K562 (cell line): ENCODE measurements at regions not wholly inside any gene's neighbourhood (a gene's known extent, or its start where the extent isn't known, plus 50 kb on each side); places are given as distances from the start of the nearest gene placed in this dataset.

Source experiments
- ATAC-seq: fragments of 200-7000 bp; cut with Tn5 transposase; 3 replicates; pipeline ENCODE4 v1.9.1; 2020; ENCODE audit warnings: moderate library complexity
- BruUV-seq: library from RNA; stranded (reverse); fragments of 400-500 nt; replicated peaks from 2 replicates; lab custom pipeline; 2021; lab: Mats Ljungman, UMichigan
- CTCF ChIA-PET: fragments of 300-600 bp; formaldehyde crosslinking; extraction: SDS; loops from one replicate; lab custom pipeline; 2021; ENCODE audit warnings: low intra/inter-chr PET ratio; lab: Yijun Ruan, JAX
- POLR2A ChIA-PET: fragments of 300-600, 350-650 bp; sonication (Branson Sonifier 250); formaldehyde crosslinking; extraction: SDS; loops from one replicate; lab custom pipeline; 2021; ENCODE audit warnings: antibody characterized with exemption, inconsistent platforms; lab: Yijun Ruan, JAX
- DNase-seq, 4 experiments: peaks; one replicate each; pipeline versions ENCODE4 v3.0.0 to v3.0.0-alpha.2; 2011 to 2018; ENCODE audit warnings: low spot score in 3 of 4, mixed read lengths in 3 of 4; ENCODE audit errors: extremely low read depth in 1 of 4
- FAIRE-seq: peaks from 2 replicates; lab custom pipeline; 2011; peaks lifted over from hg19 to GRCh38; lab: Jason Lieb, UNC
- H2AFZ ChIP-seq: 2 replicates; pipeline ENCODE4 v1.6.0; 2011; ENCODE audit warnings: low read depth, low read length, control low read depth, inconsistent platforms
- H3K27ac ChIP-seq: fragments of 200-600 bp; 3 replicates; pipeline ENCODE4 v1.8.0; 2011; ENCODE audit warnings: low read depth, mild to moderate bottlenecking, control low read depth, inconsistent platforms, low read length, moderate library complexity, mixed read lengths; ENCODE audit errors: extremely low read depth
- H3K27me3 ChIP-seq, 2 experiments: fragments of 300-600 bp in 1 of 2; 2 replicates in 1 of 2; 3 replicates in 1 of 2; pipeline versions ENCODE4 v1.6.0 to v1.8.0; 2011; ENCODE audit warnings: inconsistent platforms in 2 of 2, low read length in 2 of 2, mild to moderate bottlenecking in 1 of 2, mixed read lengths in 1 of 2, moderate library complexity in 1 of 2; ENCODE audit not compliant: control insufficient read depth in 2 of 2, insufficient read depth in 2 of 2
- H3K36me3 ChIP-seq: fragments of 300-600 bp; 3 replicates; pipeline ENCODE4 v1.8.0; 2011; ENCODE audit warnings: mild to moderate bottlenecking, low read length, inconsistent platforms; ENCODE audit not compliant: control insufficient read depth, insufficient read depth
- H3K4me1 ChIP-seq, 2 experiments: fragments of 200-600 bp in 1 of 2; replicated peaks in 1 of 2; 2 replicates in 1 of 2; 3 replicates in 1 of 2; pipeline versions ENCODE4 v1.5.1 to v1.8.0; 2011; ENCODE audit warnings: inconsistent platforms in 2 of 2, low read length in 2 of 2, mild to moderate bottlenecking in 1 of 2, mixed read lengths in 1 of 2, moderate library complexity in 1 of 2; ENCODE audit not compliant: control insufficient read depth in 2 of 2, insufficient read depth in 2 of 2
- H3K4me2 ChIP-seq: 2 replicates; pipeline ENCODE4 v1.6.1; 2011; ENCODE audit warnings: low read length, control low read depth, inconsistent platforms, mixed read lengths; ENCODE audit not compliant: insufficient read depth
- H3K4me3 ChIP-seq: fragments of 200-600 bp; sonication (generic), shearing (Covaris generic); 2 replicates; pipeline ENCODE4 v1.5.1; 2016; ENCODE audit warnings: control low read depth, inconsistent platforms
- H3K79me2 ChIP-seq: fragments of 200-600 bp; 3 replicates; pipeline ENCODE4 v1.8.0; 2011; ENCODE audit warnings: low read length, inconsistent platforms; ENCODE audit not compliant: control insufficient read depth, insufficient read depth
- H3K9ac ChIP-seq, 2 experiments: 2 replicates each; pipeline versions ENCODE4 v1.6.0 to v1.6.1; 2011; ENCODE audit warnings: low read depth in 2 of 2, low read length in 2 of 2, control low read depth in 1 of 2, inconsistent platforms in 1 of 2, mild to moderate bottlenecking in 1 of 2, mixed read lengths in 1 of 2; ENCODE audit not compliant: insufficient read depth in 1 of 2
- H3K9me1 ChIP-seq: one replicate; pipeline ENCODE4 v1.6.0; 2011; ENCODE audit warnings: inconsistent platforms, mild to moderate bottlenecking, low read length, moderate library complexity; ENCODE audit not compliant: control insufficient read depth, insufficient read depth
- H3K9me3 ChIP-seq: replicated peaks from 2 replicates; pipeline ENCODE4 v1.5.1; 2011; ENCODE audit warnings: low read depth, low read length, inconsistent platforms; ENCODE audit not compliant: control insufficient read depth, insufficient read depth
- H4K20me1 ChIP-seq: replicated peaks from 2 replicates; pipeline ENCODE4 v1.6.1; 2011; ENCODE audit warnings: low read length, inconsistent platforms, mixed read lengths; ENCODE audit not compliant: control insufficient read depth, insufficient read depth
- CHD2 ChIP-seq: IDR thresholded peaks from 2 replicates; pipeline ENCODE4 v1.6.1; 2011; ENCODE audit warnings: low read depth, low read length
- CHD4 ChIP-seq: fragments of 200-600 bp; sonication (generic); IDR thresholded peaks from 3 replicates; pipeline ENCODE4 v1.6.1; 2012; ENCODE audit warnings: low read depth, mild to moderate bottlenecking, mixed read lengths, low read length, inconsistent platforms; ENCODE audit not compliant: insufficient read depth, insufficient replicate concordance, poor library complexity, severe bottlenecking
- FIP1L1 ChIP-seq: fragments of 200-400 bp; formaldehyde crosslinking; IDR thresholded peaks from 2 replicates; pipeline ENCODE4 v1.6.1; 2018; ENCODE audit warnings: mild to moderate bottlenecking, low read depth, low read length; ENCODE audit not compliant: poor library complexity, severe bottlenecking
- IRF2 ChIP-seq: sonication (generic); formaldehyde crosslinking; IDR thresholded peaks from 2 replicates; pipeline ENCODE4 v1.8.1; 2022; ENCODE audit warnings: mild to moderate bottlenecking, missing genetic modification reagents
- L3MBTL2 ChIP-seq: fragments of 450-650 bp; IDR thresholded peaks from 2 replicates; pipeline ENCODE4 v1.6.1; 2016; ENCODE audit warnings: mild to moderate bottlenecking, moderate library complexity
- LCOR ChIP-seq: sonication (generic); formaldehyde crosslinking; IDR thresholded peaks from 2 replicates; pipeline ENCODE4 v1.8.0; 2022; ENCODE audit warnings: mild to moderate bottlenecking, missing genetic modification reagents
- NFIX ChIP-seq: fragments of 250-450 bp; sonication (Bioruptor Pico); IDR thresholded peaks from 2 replicates; pipeline ENCODE4 v1.4.0; 2020; ENCODE audit warnings: low read depth, mild to moderate bottlenecking, moderate library complexity
- PRMT5 ChIP-seq: sonication (generic); formaldehyde crosslinking; IDR thresholded peaks from 2 replicates; pipeline ENCODE4 v1.5.0; 2020; ENCODE audit warnings: missing genetic modification reagents
- RBFOX2 ChIP-seq: fragments of 200-400 bp; formaldehyde crosslinking; IDR thresholded peaks from 2 replicates; pipeline ENCODE4 v1.6.1; 2017; ENCODE audit warnings: low read depth, mild to moderate bottlenecking, low read length, moderate library complexity
- TCF7L2 ChIP-seq: fragments of 150-350 bp; IDR thresholded peaks from 2 replicates; pipeline ENCODE4 v1.6.1; 2016; ENCODE audit warnings: low read depth, mild to moderate bottlenecking, low read length, moderate library complexity
- WGBS: fragments of 100-300 bp; shearing (Covaris generic); methylation state at CpG from one replicate; pipeline ENCODE4 v1.1.6; 2016; ENCODE audit warnings: low coverage, mixed read lengths; ENCODE audit not compliant: insufficient coverage; ENCODE audit errors: missing lambda C conversion rate; 5-methylcytosine and 5-hydroxymethylcytosine counted together
- in situ Hi-C: fragments of 300-500 bp; cut with MboI; formaldehyde crosslinking; loops from 4 replicates; pipeline ENCODE4 v1.15.0; 2018; ENCODE audit warnings: inconsistent platforms, mixed read lengths
- intact Hi-C: fragments of 100-400 bp; cut with micrococcal nuclease; formaldehyde crosslinking; loops from 2 replicates; pipeline ENCODE4 v1.14.2; 2022
- TF ChIP-seq, protein P1 (sequence below): fragments of 450-650 bp; IDR thresholded peaks from 2 replicates; pipeline ENCODE4 v1.6.1; 2017; ENCODE audit warnings: mild to moderate bottlenecking, moderate library complexity
- TF ChIP-seq, protein P2 (sequence below): fragments of 250-450 bp; sonication (Bioruptor Pico); IDR thresholded peaks from 2 replicates; pipeline ENCODE4 v1.5.1; 2021; ENCODE audit warnings: mild to moderate bottlenecking
- TF ChIP-seq, protein P3 (sequence below): sonication (generic); formaldehyde crosslinking; IDR thresholded peaks from 2 replicates; pipeline ENCODE4 v1.8.1; 2023; ENCODE audit warnings: mild to moderate bottlenecking, missing genetic modification reagents, moderate library complexity
- TF ChIP-seq, protein P4 (sequence below), 2 experiments: fragments of 450-650 bp; conservative IDR thresholded peaks; 2 replicates each; pipeline ENCODE4 v1.6.1; 2017; ENCODE audit warnings: mild to moderate bottlenecking in 2 of 2, moderate library complexity in 2 of 2

DNA sequence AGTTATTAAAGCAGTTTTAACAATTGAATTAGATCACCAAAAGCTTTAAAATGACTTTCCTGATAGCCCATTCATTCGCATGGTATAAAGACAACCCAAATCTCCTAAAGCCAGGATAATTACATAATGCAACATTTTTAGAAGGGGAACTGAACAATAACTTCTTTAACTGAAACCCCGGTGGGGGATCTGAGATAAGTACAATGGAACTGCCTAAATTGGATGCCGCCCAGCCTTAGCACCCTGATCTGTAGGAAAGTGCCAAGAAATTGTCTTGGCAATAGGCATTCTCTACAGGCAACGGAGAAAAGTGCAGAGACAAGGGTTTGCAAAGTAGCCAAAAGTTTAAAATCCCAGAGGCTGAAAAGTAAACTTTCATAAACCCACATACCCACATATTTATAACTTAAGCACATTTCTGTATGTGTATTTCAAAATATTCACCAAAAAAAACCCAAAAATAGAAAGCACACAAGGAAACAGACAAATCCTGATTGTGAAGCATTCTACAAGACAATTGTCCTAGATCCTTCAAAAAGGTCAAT, 98.8 kb upstream of the BEND6 start (continued):
- TF ChIP-seq, protein P1, sequence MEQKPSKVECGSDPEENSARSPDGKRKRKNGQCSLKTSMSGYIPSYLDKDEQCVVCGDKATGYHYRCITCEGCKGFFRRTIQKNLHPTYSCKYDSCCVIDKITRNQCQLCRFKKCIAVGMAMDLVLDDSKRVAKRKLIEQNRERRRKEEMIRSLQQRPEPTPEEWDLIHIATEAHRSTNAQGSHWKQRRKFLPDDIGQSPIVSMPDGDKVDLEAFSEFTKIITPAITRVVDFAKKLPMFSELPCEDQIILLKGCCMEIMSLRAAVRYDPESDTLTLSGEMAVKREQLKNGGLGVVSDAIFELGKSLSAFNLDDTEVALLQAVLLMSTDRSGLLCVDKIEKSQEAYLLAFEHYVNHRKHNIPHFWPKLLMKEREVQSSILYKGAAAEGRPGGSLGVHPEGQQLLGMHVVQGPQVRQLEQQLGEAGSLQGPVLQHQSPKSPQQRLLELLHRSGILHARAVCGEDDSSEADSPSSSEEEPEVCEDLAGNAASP = no peak
- TF ChIP-seq IRF2 (CRISPR knock-in tag) (no peak), FIP1L1 (no peak), PRMT5 (CRISPR knock-in tag) (no peak)

DNA sequence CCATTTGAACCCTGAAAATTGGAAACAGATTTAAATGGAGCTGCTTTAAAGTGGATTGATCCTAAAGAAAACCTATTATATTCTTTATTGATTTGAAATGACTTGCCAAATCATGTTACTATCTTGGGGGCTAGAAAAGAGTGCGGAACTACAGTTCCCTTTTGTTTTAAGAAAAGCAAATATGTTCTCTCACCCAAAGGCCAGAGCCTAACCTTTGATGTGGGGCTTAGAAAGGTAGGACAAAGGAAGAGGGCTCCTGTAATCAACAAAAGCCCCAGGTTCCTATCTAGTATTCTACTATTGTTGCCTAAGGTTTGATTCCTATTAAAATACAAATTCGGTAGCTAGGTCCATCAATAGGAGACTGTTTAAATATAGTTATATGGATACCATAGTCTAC, 100.8 kb upstream of the BEND6 start:
- Histone ChIP-seq H2AFZ (no peak overlapping the region), H3K4me3 (no peak overlapping the region), H3K36me3 (no peaks in the 10 kb centered on the region), H3K9me1 (no peaks in the 10 kb centered on the region), H3K9me3 (no peaks in the 10 kb centered on the region), H3K4me2 (no peak overlapping the region), H3K27me3 (no peaks in the 10 kb centered on the region), H3K4me1 (no peaks in the 10 kb centered on the region; a peak in 1 of 5 replicates), H3K79me2 (no peaks in the 10 kb centered on the region), H4K20me1 (no peaks in the 10 kb centered on the region), H3K9ac (no peak overlapping the region), H3K27ac (no peak overlapping the region)
- CTCF ChIA-PET = no interaction called here
- POLR2A ChIA-PET = no interaction called here
- ATAC-seq (no peak), DNase-seq (no peak), FAIRE-seq (no peak)
- BruUV-seq = no TSS peak
- 37% methylated on average over 2 of the region's 2 CpGs for WGBS
- TF ChIP-seq CHD2 = no peak
- no peak for TF ChIP-seq L3MBTL2
- TF ChIP-seq, protein P2, sequence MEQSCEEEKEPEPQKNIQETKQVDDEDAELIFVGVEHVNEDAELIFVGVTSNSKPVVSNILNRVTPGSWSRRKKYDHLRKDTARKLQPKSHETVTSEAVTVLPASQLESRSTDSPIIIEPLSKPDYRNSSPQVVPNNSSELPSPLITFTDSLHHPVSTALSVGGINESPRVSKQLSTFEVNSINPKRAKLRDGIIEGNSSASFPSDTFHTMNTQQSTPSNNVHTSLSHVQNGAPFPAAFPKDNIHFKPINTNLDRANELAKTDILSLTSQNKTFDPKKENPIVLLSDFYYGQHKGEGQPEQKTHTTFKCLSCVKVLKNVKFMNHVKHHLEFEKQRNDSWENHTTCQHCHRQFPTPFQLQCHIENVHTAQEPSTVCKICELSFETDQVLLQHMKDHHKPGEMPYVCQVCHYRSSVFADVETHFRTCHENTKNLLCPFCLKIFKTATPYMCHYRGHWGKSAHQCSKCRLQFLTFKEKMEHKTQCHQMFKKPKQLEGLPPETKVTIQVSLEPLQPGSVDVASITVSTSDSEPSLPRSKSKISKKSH (CRISPR knock-in tag) = no peak
- TF ChIP-seq NFIX (CRISPR knock-in tag) = no peak
- no peak for TF ChIP-seq TCF7L2
- TF ChIP-seq, protein P3, sequence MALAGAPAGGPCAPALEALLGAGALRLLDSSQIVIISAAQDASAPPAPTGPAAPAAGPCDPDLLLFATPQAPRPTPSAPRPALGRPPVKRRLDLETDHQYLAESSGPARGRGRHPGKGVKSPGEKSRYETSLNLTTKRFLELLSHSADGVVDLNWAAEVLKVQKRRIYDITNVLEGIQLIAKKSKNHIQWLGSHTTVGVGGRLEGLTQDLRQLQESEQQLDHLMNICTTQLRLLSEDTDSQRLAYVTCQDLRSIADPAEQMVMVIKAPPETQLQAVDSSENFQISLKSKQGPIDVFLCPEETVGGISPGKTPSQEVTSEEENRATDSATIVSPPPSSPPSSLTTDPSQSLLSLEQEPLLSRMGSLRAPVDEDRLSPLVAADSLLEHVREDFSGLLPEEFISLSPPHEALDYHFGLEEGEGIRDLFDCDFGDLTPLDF (CRISPR knock-in tag) = no peak
- TF ChIP-seq CHD4 = no peak
- TF ChIP-seq, protein P4, sequence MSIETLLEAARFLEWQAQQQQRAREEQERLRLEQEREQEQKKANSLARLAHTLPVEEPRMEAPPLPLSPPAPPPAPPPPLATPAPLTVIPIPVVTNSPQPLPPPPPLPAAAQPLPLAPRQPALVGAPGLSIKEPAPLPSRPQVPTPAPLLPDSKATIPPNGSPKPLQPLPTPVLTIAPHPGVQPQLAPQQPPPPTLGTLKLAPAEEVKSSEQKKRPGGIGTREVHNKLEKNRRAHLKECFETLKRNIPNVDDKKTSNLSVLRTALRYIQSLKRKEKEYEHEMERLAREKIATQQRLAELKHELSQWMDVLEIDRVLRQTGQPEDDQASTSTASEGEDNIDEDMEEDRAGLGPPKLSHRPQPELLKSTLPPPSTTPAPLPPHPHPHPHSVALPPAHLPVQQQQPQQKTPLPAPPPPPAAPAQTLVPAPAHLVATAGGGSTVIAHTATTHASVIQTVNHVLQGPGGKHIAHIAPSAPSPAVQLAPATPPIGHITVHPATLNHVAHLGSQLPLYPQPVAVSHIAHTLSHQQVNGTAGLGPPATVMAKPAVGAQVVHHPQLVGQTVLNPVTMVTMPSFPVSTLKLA (conservative IDR thresholded peaks at IDR 0.05) = no peak
- no peak for TF ChIP-seq LCOR (CRISPR knock-in tag)
- no peak for TF ChIP-seq RBFOX2
- intact Hi-C loops = loop anchor here (5.0 kb wide), 2 partner anchors 37 to 147 kb away; no protein-coding TSS in a partner anchor
- in situ Hi-C loops = loop anchor here (25.0 kb wide), 1 partner anchor 492 kb away; no protein-coding TSS in a partner anchor
